PFSK-1 (cell line): ENCODE measurements at regions not wholly inside any gene's neighbourhood (a gene's known extent, or its start where the extent isn't known, plus 50 kb on each side); places are given as distances from the start of the nearest gene placed in this dataset.

Experiments
- POLR2AphosphoS5 ChIP-seq: IDR thresholded peaks from 2 replicates; pipeline ENCODE4 v1.6.1; 2012; ENCODE audit warnings: low read depth, mild to moderate bottlenecking, control low read depth, low read length, moderate library complexity
- REST ChIP-seq, 2 experiments: IDR thresholded peaks; 2 replicates each; pipeline versions ENCODE4 v1.6.1 to v1.8.0; 2011 to 2012; ENCODE audit warnings: low read depth in 2 of 2, low read length in 2 of 2, control low read depth in 1 of 2, inconsistent platforms in 1 of 2, mild to moderate bottlenecking in 1 of 2, moderate library complexity in 1 of 2; ENCODE audit not compliant: insufficient read depth in 1 of 2
- TAF1 ChIP-seq: IDR thresholded peaks from 2 replicates; pipeline ENCODE4 v1.6.1; 2012; ENCODE audit warnings: low read length, control low read depth, borderline replicate concordance; ENCODE audit not compliant: insufficient read depth

GRCh38 chr13:50573066-50573465, 270.4 kb downstream of the DLEU7 start:
- TF ChIP-seq REST (IDR thresholded peaks at IDR 0.05; ENCODE audit: insufficient read depth in 1 of 2, low read depth in 2 of 2, low read length in 2 of 2), result no peak
- TF ChIP-seq POLR2AphosphoS5, result no peak
- TF ChIP-seq TAF1, result no peak
